H4 (cell line): ENCODE measurements at regions not wholly inside any gene's neighbourhood (a gene's known extent, or its start where the extent isn't known, plus 50 kb on each side); places are given as distances from the start of the nearest gene placed in this dataset.
"Not testable (repeated sequence)": the region's sequence is repeated elsewhere in the genome, so short reads cannot be mapped to it uniquely, and the experiment has no call there.

ENCODE experiments used
- DNase-seq: peaks from one replicate; pipeline ENCODE4 v3.0.0-alpha.2; 2015; ENCODE audit warnings: low spot score

- no peak for DNase-seq
Measured at GRCh38 chr3:176632925-176633324, 564.4 kb downstream of the TBL1XR1 start.

GRCh38 chr3:176631165-176631564 lies 566.1 kb downstream of the TBL1XR1 start:
- no peak for DNase-seq

GRCh38 chr3:176628101-176628639 lies 569.1 kb downstream of the TBL1XR1 start:
- no peak for DNase-seq

- no peak for DNase-seq
Measured at GRCh38 chr3:176623468-176624150, 573.7 kb downstream of the TBL1XR1 start.

- no peak for DNase-seq
Measured at GRCh38 chr3:176619833-176620232, 577.4 kb downstream of the TBL1XR1 start.

GRCh38 chr3:176615826-176616225 lies 581.5 kb downstream of the TBL1XR1 start:
- no peak for DNase-seq

GRCh38 chr3:176611703-176612102 lies 585.6 kb downstream of the TBL1XR1 start:
- no peak for DNase-seq

- DNase-seq, result no peak
Measured at GRCh38 chr3:176609361-176609760, 587.9 kb downstream of the TBL1XR1 start.

- DNase-seq, result not testable (repeated sequence)
Measured at GRCh38 chr3:176605553-176605952, 591.7 kb downstream of the TBL1XR1 start.

GRCh38 chr3:176595307-176595706 lies 602.0 kb downstream of the TBL1XR1 start:
- no peak for DNase-seq

- no peak for DNase-seq
Measured at GRCh38 chr3:176590722-176591121, 606.6 kb downstream of the TBL1XR1 start.

GRCh38 chr3:176587089-176587488 lies 610.2 kb downstream of the TBL1XR1 start:
- DNase-seq, result no peak

- no peak for DNase-seq
Measured at GRCh38 chr3:176584413-176585176, 612.7 kb downstream of the TBL1XR1 start.

- no peak for DNase-seq
Measured at GRCh38 chr3:176583956-176584355, 613.3 kb downstream of the TBL1XR1 start.

- DNase-seq, result no peak
Measured at GRCh38 chr3:176581589-176581988, 615.7 kb downstream of the TBL1XR1 start.

- no peak for DNase-seq
Measured at GRCh38 chr3:176579711-176580185, 617.5 kb downstream of the TBL1XR1 start.

- DNase-seq, result no peak
Measured at GRCh38 chr3:176578316-176578715, 619.0 kb downstream of the TBL1XR1 start.

GRCh38 chr3:176577447-176577846 lies 619.8 kb downstream of the TBL1XR1 start:
- DNase-seq, result no peak

- no peak for DNase-seq
Measured at GRCh38 chr3:176574786-176575185, 622.5 kb downstream of the TBL1XR1 start.

GRCh38 chr3:176571926-176572325 lies 625.4 kb downstream of the TBL1XR1 start:
- no peak for DNase-seq

- no peak for DNase-seq
Measured at GRCh38 chr3:176570992-176571391, 626.3 kb downstream of the TBL1XR1 start.

GRCh38 chr3:176568189-176568588 lies 629.1 kb downstream of the TBL1XR1 start:
- DNase-seq, result no peak

- DNase-seq, result no peak
Measured at GRCh38 chr3:176566757-176567156, 630.5 kb downstream of the TBL1XR1 start.
